CD14-positive monocyte (primary cell): ENCODE measurements at regions not wholly inside any gene's neighbourhood (a gene's known extent, or its start where the extent isn't known, plus 50 kb on each side); places are given as distances from the start of the nearest gene placed in this dataset.
"Not testable (repeated sequence)": the region's sequence is repeated elsewhere in the genome, so short reads cannot be mapped to it uniquely, and the experiment has no call there.

Source experiments
- DNase-seq, 3 donors: peaks; one replicate each; pipeline ENCODE4 v3.0.0-alpha.2; 2011 to 2022
- H2AFZ ChIP-seq: 2 replicates; pipeline ENCODE4 v1.6.0; 2012; ENCODE audit warnings: mild to moderate bottlenecking, low read depth, low read length, inconsistent platforms; ENCODE audit not compliant: insufficient read depth, poor library complexity, severe bottlenecking
- H3K27ac ChIP-seq, 2 donors: 1 replicate in 1 of 2; 2 replicates in 1 of 2; pipeline ENCODE4 v1.5.1; 2012 to 2013; ENCODE audit warnings: low read length in 2 of 2, control low read depth in 1 of 2, inconsistent platforms in 1 of 2, low read depth in 1 of 2, mild to moderate bottlenecking in 1 of 2
- H3K27me3 ChIP-seq, 2 donors: one replicate each; pipeline versions ENCODE4 v1.6.0 to v1.6.1; 2011 to 2013; ENCODE audit warnings: low read length in 2 of 2; ENCODE audit not compliant: control insufficient read depth in 2 of 2, insufficient read depth in 2 of 2
- H3K36me3 ChIP-seq, 2 donors: replicated peaks in 1 of 2; 1 replicate in 1 of 2; 2 replicates in 1 of 2; pipeline versions ENCODE4 v1.5.1 to v1.6.1; 2012 to 2013; ENCODE audit warnings: low read length in 2 of 2, control low read depth in 1 of 2, inconsistent platforms in 1 of 2, mild to moderate bottlenecking in 1 of 2; ENCODE audit not compliant: insufficient read depth in 2 of 2, control insufficient read depth in 1 of 2
- H3K4me1 ChIP-seq, 2 donors: 1 replicate in 1 of 2; 2 replicates in 1 of 2; pipeline versions ENCODE4 v1.5.1 to v1.6.1; 2012 to 2013; ENCODE audit warnings: low read length in 2 of 2, control low read depth in 1 of 2, inconsistent platforms in 1 of 2, mild to moderate bottlenecking in 1 of 2, moderate library complexity in 1 of 2; ENCODE audit not compliant: insufficient read depth in 2 of 2, control insufficient read depth in 1 of 2
- H3K4me2 ChIP-seq: replicated peaks from 2 replicates; pipeline ENCODE3; 2012; ENCODE audit warnings: low read length, moderate library complexity, mild to moderate bottlenecking; ENCODE audit not compliant: poor library complexity, severe bottlenecking; ENCODE audit errors: extremely low read depth
- H3K4me3 ChIP-seq, 3 experiments: fragments of 200-600 bp in 1 of 3; sonication (generic) in 1 of 3; replicated peaks in 1 of 3; 1 replicate in 2 of 3; 2 replicates in 1 of 3; pipeline ENCODE4 v1.5.1; 2011 to 2013; ENCODE audit warnings: low read length in 3 of 3, mild to moderate bottlenecking in 3 of 3, control low read depth in 2 of 3, low read depth in 2 of 3, inconsistent platforms in 1 of 3, moderate library complexity in 1 of 3
- H3K79me2 ChIP-seq: 2 replicates; pipeline ENCODE4 v1.6.0; 2012; ENCODE audit warnings: mild to moderate bottlenecking, control low read depth, inconsistent platforms, low read length, moderate library complexity; ENCODE audit not compliant: insufficient read depth
- H3K9ac ChIP-seq: 2 replicates; pipeline ENCODE4 v1.6.0; 2017; ENCODE audit warnings: low read length, mild to moderate bottlenecking; ENCODE audit not compliant: insufficient read depth, poor library complexity, severe bottlenecking
- H3K9me3 ChIP-seq, 2 donors: replicated peaks in 1 of 2; 1 replicate in 1 of 2; 2 replicates in 1 of 2; pipeline versions ENCODE4 v1.5.1 to v1.6.1; 2012 to 2013; ENCODE audit warnings: low read length in 2 of 2, control low read depth in 1 of 2; ENCODE audit not compliant: control insufficient read depth in 1 of 2, insufficient read depth in 1 of 2
- H4K20me1 ChIP-seq: 2 replicates; pipeline ENCODE4 v1.6.0; 2012; ENCODE audit warnings: mild to moderate bottlenecking, low read length, control low read depth, moderate library complexity; ENCODE audit not compliant: insufficient read depth
- H3K27ac Mint-ChIP-seq, 7 donors: one replicate each; pipeline ENCODE4 v1.8.0; 2020; ENCODE audit warnings: mild to moderate bottlenecking in 7 of 7, mixed read lengths in 7 of 7, moderate library complexity in 6 of 7, inconsistent platforms in 2 of 7
- H3K27me3 Mint-ChIP-seq, 3 donors: one replicate each; pipeline ENCODE4 v1.8.0; 2021 to 2022; ENCODE audit warnings: low read depth in 3 of 3, mild to moderate bottlenecking in 3 of 3, mixed read lengths in 3 of 3, moderate library complexity in 3 of 3, inconsistent platforms in 1 of 3
- H3K36me3 Mint-ChIP-seq, 2 donors: one replicate each; pipeline ENCODE4 v1.8.0; 2020; ENCODE audit warnings: mixed read lengths in 2 of 2, inconsistent platforms in 1 of 2, mild to moderate bottlenecking in 1 of 2
- H3K4me1 Mint-ChIP-seq: one replicate; pipeline ENCODE4 v1.8.0; 2020; ENCODE audit warnings: mild to moderate bottlenecking, mixed read lengths
- H3K4me3 Mint-ChIP-seq, 2 donors: one replicate each; pipeline ENCODE4 v1.8.0; 2020; ENCODE audit warnings: mild to moderate bottlenecking in 2 of 2, mixed read lengths in 2 of 2, moderate library complexity in 1 of 2
- H3K9me3 Mint-ChIP-seq, 7 donors: one replicate each; pipeline ENCODE4 v1.8.0; 2020 to 2022; ENCODE audit warnings: mixed read lengths in 7 of 7, mild to moderate bottlenecking in 6 of 7, moderate library complexity in 6 of 7, inconsistent platforms in 2 of 7
- WGBS: methylation state at CpG from one replicate; pipeline ENCODE4 v1.1.5; 2013; ENCODE audit warnings: missing lambda C conversion rate; ENCODE audit not compliant: insufficient coverage; 5-methylcytosine and 5-hydroxymethylcytosine counted together
- intact Hi-C, 2 donors: fragments of 100-400 bp; cut with micrococcal nuclease; formaldehyde crosslinking; loops; one replicate each; pipeline versions ENCODE4 v1.15.0 to v1.15.1; 2023
- TF ChIP-seq, protein P1 (sequence below): fragments of 200-600 bp; IDR thresholded peaks from one replicate; pipeline ENCODE4 v1.8.0; 2022; ENCODE audit warnings: antibody characterized with exemption, mild to moderate bottlenecking

DNA sequence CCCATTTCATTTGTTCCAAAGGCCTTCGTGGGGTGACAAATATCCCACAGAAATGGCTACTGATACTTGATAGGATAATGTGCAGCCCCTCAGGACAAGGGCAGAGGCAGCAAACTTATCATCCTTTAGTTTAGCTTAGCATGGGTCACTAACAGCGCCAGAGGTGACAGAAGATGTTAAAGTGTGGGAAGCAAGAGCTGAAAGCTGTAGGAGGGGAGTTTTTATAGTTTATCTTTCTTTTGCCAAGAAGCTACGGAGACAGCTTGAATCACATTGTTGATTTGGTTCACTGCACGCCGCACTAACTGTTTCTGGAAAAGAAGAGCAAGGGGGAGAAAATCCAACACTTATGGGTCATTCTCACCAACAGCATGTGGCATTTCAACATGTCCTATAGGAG lies 773.9 kb upstream of the MMS22L start:
- intact Hi-C loops: no loop called here
- no peaks in the 10 kb centered on the region for H3K36me3 ChIP-seq

DNA sequence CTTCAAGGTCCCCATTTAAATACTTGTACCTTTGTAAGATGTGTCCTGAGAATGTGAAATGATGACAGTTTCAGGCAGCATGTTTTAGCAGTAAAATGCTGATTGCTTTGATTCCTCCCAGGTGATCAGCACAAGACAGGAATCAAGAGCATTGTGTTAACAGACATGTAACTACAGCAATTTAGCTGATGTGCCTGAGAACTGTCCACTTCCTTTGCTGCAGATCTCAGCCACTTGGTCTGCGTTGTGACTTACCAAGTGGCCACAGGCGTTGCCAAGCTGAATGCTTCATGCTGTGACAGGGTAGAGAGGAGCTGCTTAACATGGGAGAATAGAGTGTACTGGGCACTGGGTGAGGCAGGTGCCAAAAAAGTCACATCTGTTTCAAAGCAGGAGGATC lies 767.0 kb upstream of the POU3F2 start:
- H3K4me2 ChIP-seq: no peak overlapping the region
- H3K4me1 ChIP-seq: no peaks in the 10 kb centered on the region
- no peak overlapping the region for H3K9ac ChIP-seq
- no peak overlapping the region for H3K27ac ChIP-seq
- no peaks in the 10 kb centered on the region for H3K27me3 ChIP-seq
- TF ChIP-seq, protein P1, sequence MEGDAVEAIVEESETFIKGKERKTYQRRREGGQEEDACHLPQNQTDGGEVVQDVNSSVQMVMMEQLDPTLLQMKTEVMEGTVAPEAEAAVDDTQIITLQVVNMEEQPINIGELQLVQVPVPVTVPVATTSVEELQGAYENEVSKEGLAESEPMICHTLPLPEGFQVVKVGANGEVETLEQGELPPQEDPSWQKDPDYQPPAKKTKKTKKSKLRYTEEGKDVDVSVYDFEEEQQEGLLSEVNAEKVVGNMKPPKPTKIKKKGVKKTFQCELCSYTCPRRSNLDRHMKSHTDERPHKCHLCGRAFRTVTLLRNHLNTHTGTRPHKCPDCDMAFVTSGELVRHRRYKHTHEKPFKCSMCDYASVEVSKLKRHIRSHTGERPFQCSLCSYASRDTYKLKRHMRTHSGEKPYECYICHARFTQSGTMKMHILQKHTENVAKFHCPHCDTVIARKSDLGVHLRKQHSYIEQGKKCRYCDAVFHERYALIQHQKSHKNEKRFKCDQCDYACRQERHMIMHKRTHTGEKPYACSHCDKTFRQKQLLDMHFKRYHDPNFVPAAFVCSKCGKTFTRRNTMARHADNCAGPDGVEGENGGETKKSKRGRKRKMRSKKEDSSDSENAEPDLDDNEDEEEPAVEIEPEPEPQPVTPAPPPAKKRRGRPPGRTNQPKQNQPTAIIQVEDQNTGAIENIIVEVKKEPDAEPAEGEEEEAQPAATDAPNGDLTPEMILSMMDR: no peak
- H3K36me3 ChIP-seq: no peaks in the 10 kb centered on the region
- 85% methylated on average over 2 of the region's 2 CpGs for WGBS
- DNase-seq: no peak
- H3K9me3 ChIP-seq: no peaks in the 10 kb centered on the region
- no peak overlapping the region for H2AFZ ChIP-seq
- peaks cover 0 to 3% (median 2%) of the 10 kb centered on the region in 7 donors for H3K9me3 Mint-ChIP-seq
- H3K4me3 ChIP-seq: no peak overlapping the region
- intact Hi-C loops: no loop called here
- H3K27ac Mint-ChIP-seq: no peak overlapping the region
- H3K4me1 Mint-ChIP-seq: no peaks in the 10 kb centered on the region
- no peaks in the 10 kb centered on the region for H3K36me3 Mint-ChIP-seq
- no peaks in the 10 kb centered on the region for H4K20me1 ChIP-seq
- peaks cover 0 to 3% (median 0%) of the 10 kb centered on the region in 3 donors for H3K27me3 Mint-ChIP-seq
- no peak overlapping the region for H3K4me3 Mint-ChIP-seq
- H3K79me2 ChIP-seq: no peaks in the 10 kb centered on the region

More for the DNA sequence above, 773.9 kb upstream of the MMS22L start:
- Mint-ChIP-seq H3K27me3 (no peaks in the 10 kb centered on the region), H3K4me1 (no peaks in the 10 kb centered on the region), H3K4me3 (no peak overlapping the region), H3K9me3 (peaks cover 0 to 3% (median 0%) of the 10 kb centered on the region in 7 donors), H3K27ac (no peak overlapping the region), H3K36me3 (no peaks in the 10 kb centered on the region)
- Histone ChIP-seq H2AFZ (no peak overlapping the region), H4K20me1 (no peaks in the 10 kb centered on the region), H3K9ac (no peak overlapping the region), H3K27me3 (no peaks in the 10 kb centered on the region), H3K4me3 (no peak overlapping the region), H3K4me1 (no peaks in the 10 kb centered on the region), H3K9me3 (no peaks in the 10 kb centered on the region), H3K4me2 (no peak overlapping the region), H3K27ac (no peak overlapping the region), H3K79me2 (no peaks in the 10 kb centered on the region)
- TF ChIP-seq, protein P1: no peak
- no peak for DNase-seq
- 77% methylated on average over 2 of the region's 5 CpGs for WGBS

DNA sequence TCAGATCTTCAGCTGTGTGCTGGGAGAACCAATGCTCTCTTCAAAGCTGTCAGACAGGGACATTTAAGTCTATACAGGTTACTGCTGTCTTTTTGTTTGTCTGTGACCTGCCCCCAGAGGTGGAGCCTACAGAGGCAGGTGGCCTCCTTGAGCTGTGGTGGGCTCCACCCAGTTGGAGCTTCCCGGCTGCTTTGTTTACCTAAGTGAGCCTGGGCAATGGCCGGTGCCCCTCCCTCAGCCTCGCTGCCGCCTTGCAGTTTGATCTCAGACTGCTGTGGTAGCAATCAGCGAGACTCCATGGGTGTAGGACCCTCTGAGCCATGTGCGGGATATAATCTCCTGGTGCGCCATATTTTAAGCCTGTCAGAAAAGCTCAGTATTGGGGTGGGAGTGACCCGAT lies 745.8 kb upstream of the POU3F2 start:
- H3K27ac ChIP-seq, H3K36me3 ChIP-seq, intact Hi-C loops, H3K79me2 ChIP-seq, H3K27ac Mint-ChIP-seq, DNase-seq, H2AFZ ChIP-seq, H3K4me3 Mint-ChIP-seq, H3K27me3 Mint-ChIP-seq, H3K36me3 Mint-ChIP-seq, H3K9me3 ChIP-seq, H3K4me1 Mint-ChIP-seq, H3K9ac ChIP-seq, H3K4me3 ChIP-seq, H3K4me1 ChIP-seq, H3K27me3 ChIP-seq, H3K4me2 ChIP-seq, H4K20me1 ChIP-seq: not testable (repeated sequence)
- 93% methylated on average over 4 of the region's 8 CpGs for WGBS
- peaks cover 0 to 12% (median 9%) of the 10 kb centered on the region in 7 donors for H3K9me3 Mint-ChIP-seq
